ENCODE measurements at regions not wholly inside any gene's neighbourhood (a gene's known extent, or its start where the extent isn't known, plus 50 kb on each side); places are given as distances from the start of the nearest gene placed in this dataset.

DNA sequence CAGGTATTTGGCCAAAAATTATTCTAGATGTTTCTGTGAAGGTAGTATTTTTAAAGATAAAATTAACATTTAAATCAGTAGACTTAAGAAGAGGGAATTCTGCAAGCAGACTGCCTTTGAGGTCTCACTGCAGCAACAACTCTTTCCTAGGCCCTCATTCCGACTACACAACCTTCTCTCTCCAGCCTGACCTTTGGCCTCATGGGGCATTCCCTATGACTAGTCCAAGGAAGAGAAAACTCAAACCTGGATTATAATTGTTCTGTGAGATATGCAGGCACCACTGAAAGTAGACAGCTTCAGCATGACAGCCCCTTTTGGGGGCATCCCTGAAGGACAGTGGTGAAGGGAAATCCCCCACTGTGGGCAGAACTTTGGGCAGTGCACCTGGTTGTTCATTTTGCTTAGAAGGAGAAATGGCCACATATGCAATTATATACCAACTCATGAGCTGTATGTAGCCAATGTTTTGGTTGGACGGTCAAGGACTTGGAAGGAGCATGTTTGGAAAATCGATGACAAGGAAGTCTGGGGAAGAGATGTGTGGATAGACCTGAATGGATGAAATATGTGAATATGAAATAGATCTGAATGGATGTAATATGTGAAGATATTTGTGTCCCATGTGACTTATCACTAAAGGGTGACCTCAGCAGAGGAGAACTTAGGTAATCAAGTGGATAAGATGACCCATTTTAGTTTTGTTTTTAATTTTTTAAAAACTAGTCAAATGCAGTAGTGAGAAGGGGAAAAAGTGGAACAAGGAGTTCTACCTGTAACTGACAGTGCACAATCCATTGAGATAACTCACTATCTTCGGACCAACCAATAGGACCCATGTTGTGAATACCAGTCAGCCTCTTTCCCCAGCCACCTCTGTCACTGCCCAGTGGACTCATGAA is 233.3 kb upstream of the FOXN3 start:
- no peak overlapping the region for H3K4me2 ChIP-seq (replicated peaks; ENCODE audit: extremely low read depth, low read length, poor library complexity, severe bottlenecking)

DNA sequence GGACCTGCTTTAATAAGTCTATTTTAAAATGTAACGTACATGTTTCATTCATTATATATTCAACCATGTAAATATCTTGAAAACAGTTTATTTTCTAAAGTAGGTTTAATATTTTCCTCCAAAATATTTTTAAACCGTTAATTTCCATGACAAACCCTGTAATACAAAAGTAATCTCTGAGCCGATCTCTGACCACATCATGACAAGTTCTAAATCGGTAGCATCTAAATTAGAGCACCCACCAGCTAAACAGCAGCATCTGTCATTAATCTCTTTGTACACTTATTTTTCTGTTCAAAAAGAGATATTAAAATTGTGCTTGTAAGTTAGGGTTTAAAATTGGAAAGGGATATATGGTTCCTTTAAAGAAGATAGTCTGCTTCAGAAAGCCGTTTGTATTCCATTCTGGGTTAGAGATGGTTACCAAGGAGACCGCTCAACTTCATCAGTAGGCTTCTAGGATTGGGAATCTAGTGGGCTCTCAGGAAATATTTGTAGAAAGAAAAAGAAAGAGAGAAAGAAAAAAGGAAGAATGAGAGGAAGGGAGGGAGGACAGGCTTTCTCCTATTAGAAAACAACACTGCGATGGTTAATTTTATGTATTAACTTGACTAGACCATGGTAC is 232.5 kb upstream of the FOXN3 start:
- DNase-seq: no peak
- Histone ChIP-seq H4K20me1 (ENCODE audit: insufficient read depth, low read length) (no peaks in the 10 kb centered on the region), H3K27ac (ENCODE audit: low read depth in 1 of 2, low read length in 2 of 2) (no peak overlapping the region), H2AFZ (ENCODE audit: insufficient read depth, low read depth, low read length, poor library complexity, severe bottlenecking) (no peak overlapping the region), H3K79me2 (ENCODE audit: insufficient read depth, low read length) (no peaks in the 10 kb centered on the region), H3K9me3 (replicated peaks in 1 of 2; ENCODE audit: control insufficient read depth in 1 of 2, insufficient read depth in 1 of 2, low read length in 2 of 2) (no peaks in the 10 kb centered on the region), H3K4me3 (replicated peaks in 1 of 3; ENCODE audit: low read depth in 2 of 3, low read length in 3 of 3) (no peak overlapping the region), H3K9ac (ENCODE audit: insufficient read depth, low read length, poor library complexity, severe bottlenecking) (no peak overlapping the region), H3K4me1 (ENCODE audit: control insufficient read depth in 1 of 2, insufficient read depth in 2 of 2, low read length in 2 of 2) (peaks cover 0 to 5% of the 10 kb centered on the region in 2 donors), H3K27me3 (ENCODE audit: control insufficient read depth in 2 of 2, insufficient read depth in 2 of 2, low read length in 2 of 2) (no peaks in the 10 kb centered on the region), H3K4me2 (replicated peaks; ENCODE audit: extremely low read depth, low read length, poor library complexity, severe bottlenecking) (no peak overlapping the region), H3K36me3 (replicated peaks in 1 of 2; ENCODE audit: control insufficient read depth in 1 of 2, insufficient read depth in 2 of 2, low read length in 2 of 2) (no peaks in the 10 kb centered on the region)
- intact Hi-C loops (cut with micrococcal nuclease): no loop called here
- no peaks in the 10 kb centered on the region for H3K36me3 Mint-ChIP-seq
- peaks cover 2 to 5% (median 3%) of the 10 kb centered on the region in 3 donors for H3K27me3 Mint-ChIP-seq (ENCODE audit: low read depth in 3 of 3)
- H3K4me3 Mint-ChIP-seq: no peak overlapping the region
- WGBS (ENCODE audit: insufficient coverage): 33% methylated on average over 1 of the region's 7 CpGs
- H3K27ac Mint-ChIP-seq: no peak overlapping the region
- TF ChIP-seq, protein P1, sequence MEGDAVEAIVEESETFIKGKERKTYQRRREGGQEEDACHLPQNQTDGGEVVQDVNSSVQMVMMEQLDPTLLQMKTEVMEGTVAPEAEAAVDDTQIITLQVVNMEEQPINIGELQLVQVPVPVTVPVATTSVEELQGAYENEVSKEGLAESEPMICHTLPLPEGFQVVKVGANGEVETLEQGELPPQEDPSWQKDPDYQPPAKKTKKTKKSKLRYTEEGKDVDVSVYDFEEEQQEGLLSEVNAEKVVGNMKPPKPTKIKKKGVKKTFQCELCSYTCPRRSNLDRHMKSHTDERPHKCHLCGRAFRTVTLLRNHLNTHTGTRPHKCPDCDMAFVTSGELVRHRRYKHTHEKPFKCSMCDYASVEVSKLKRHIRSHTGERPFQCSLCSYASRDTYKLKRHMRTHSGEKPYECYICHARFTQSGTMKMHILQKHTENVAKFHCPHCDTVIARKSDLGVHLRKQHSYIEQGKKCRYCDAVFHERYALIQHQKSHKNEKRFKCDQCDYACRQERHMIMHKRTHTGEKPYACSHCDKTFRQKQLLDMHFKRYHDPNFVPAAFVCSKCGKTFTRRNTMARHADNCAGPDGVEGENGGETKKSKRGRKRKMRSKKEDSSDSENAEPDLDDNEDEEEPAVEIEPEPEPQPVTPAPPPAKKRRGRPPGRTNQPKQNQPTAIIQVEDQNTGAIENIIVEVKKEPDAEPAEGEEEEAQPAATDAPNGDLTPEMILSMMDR (IDR thresholded peaks at IDR 0.05): no peak
- H3K4me1 Mint-ChIP-seq: peaks cover 6% of the 10 kb centered on the region
- H3K9me3 Mint-ChIP-seq: peaks cover 0 to 6% (median 0%) of the 10 kb centered on the region in 7 donors

More for the DNA sequence above, 233.3 kb upstream of the FOXN3 start:
- Mint-ChIP-seq H3K27me3 (ENCODE audit: low read depth in 3 of 3) (peaks cover 2 to 5% (median 3%) of the 10 kb centered on the region in 3 donors), H3K27ac (peak overlapping the region in 1 of 7 donors; percentile 1), H3K4me3 (no peak overlapping the region), H3K9me3 (peaks cover 0 to 6% (median 2%) of the 10 kb centered on the region in 7 donors), H3K4me1 (peaks cover 8% of the 10 kb centered on the region), H3K36me3 (no peaks in the 10 kb centered on the region)
- Histone ChIP-seq H3K4me1 (ENCODE audit: control insufficient read depth in 1 of 2, insufficient read depth in 2 of 2, low read length in 2 of 2) (peaks cover 0 to 5% of the 10 kb centered on the region in 2 donors), H4K20me1 (ENCODE audit: insufficient read depth, low read length) (no peaks in the 10 kb centered on the region), H3K9ac (ENCODE audit: insufficient read depth, low read length, poor library complexity, severe bottlenecking) (no peak overlapping the region), H3K4me3 (replicated peaks in 1 of 3; ENCODE audit: low read depth in 2 of 3, low read length in 3 of 3) (no peak overlapping the region), H3K79me2 (ENCODE audit: insufficient read depth, low read length) (no peaks in the 10 kb centered on the region), H3K27me3 (ENCODE audit: control insufficient read depth in 2 of 2, insufficient read depth in 2 of 2, low read length in 2 of 2) (no peaks in the 10 kb centered on the region), H3K27ac (ENCODE audit: low read depth in 1 of 2, low read length in 2 of 2) (no peak overlapping the region), H3K36me3 (replicated peaks in 1 of 2; ENCODE audit: control insufficient read depth in 1 of 2, insufficient read depth in 2 of 2, low read length in 2 of 2) (no peaks in the 10 kb centered on the region), H2AFZ (ENCODE audit: insufficient read depth, low read depth, low read length, poor library complexity, severe bottlenecking) (no peak overlapping the region), H3K9me3 (replicated peaks in 1 of 2; ENCODE audit: control insufficient read depth in 1 of 2, insufficient read depth in 1 of 2, low read length in 2 of 2) (no peaks in the 10 kb centered on the region)
- 100% methylated on average over 2 of the region's 4 CpGs for WGBS (ENCODE audit: insufficient coverage)
- peak; percentile 6 to 57 (median 31) for DNase-seq
- intact Hi-C loops (cut with micrococcal nuclease): no loop called here
- TF ChIP-seq, protein P1 (IDR thresholded peaks at IDR 0.05): no peak
